Osteocyte (in vitro differentiated cells): ENCODE measurements at regions not wholly inside any gene's neighbourhood (a gene's known extent, or its start where the extent isn't known, plus 50 kb on each side); places are given as distances from the start of the nearest gene placed in this dataset.
"Not testable (repeated sequence)": the region's sequence is repeated elsewhere in the genome, so short reads cannot be mapped to it uniquely, and the experiment has no call there.

Source experiments
- DNase-seq: peaks from one replicate; pipeline ENCODE4 v3.0.0; 2021; ENCODE audit warnings: mixed read lengths; ENCODE audit not compliant: unreplicated experiment; ENCODE audit errors: extremely low spot score
- H3K27ac Mint-ChIP-seq: one replicate; pipeline ENCODE4 v1.8.0; 2021; ENCODE audit warnings: mild to moderate bottlenecking, mixed read lengths; ENCODE audit not compliant: unreplicated experiment
- H3K27me3 Mint-ChIP-seq: one replicate; pipeline ENCODE4 v1.8.0; 2021; ENCODE audit warnings: mixed read lengths; ENCODE audit not compliant: unreplicated experiment
- H3K36me3 Mint-ChIP-seq: one replicate; pipeline ENCODE4 v1.8.0; 2021; ENCODE audit warnings: mixed read lengths; ENCODE audit not compliant: unreplicated experiment
- H3K4me1 Mint-ChIP-seq: one replicate; pipeline ENCODE4 v1.8.0; 2021; ENCODE audit warnings: mixed read lengths; ENCODE audit not compliant: unreplicated experiment
- H3K4me3 Mint-ChIP-seq: one replicate; pipeline ENCODE4 v1.8.0; 2021; ENCODE audit warnings: mild to moderate bottlenecking, moderate library complexity, mixed read lengths; ENCODE audit not compliant: unreplicated experiment
- H3K9me3 Mint-ChIP-seq: one replicate; pipeline ENCODE4 v1.8.0; 2021; ENCODE audit warnings: mixed read lengths; ENCODE audit not compliant: unreplicated experiment
- CTCF ChIP-seq: fragments of 200-600 bp; sonication (generic); IDR thresholded peaks from 2 replicates; pipeline ENCODE4 v1.5.0; 2021; ENCODE audit warnings: antibody characterized with exemption, mild to moderate bottlenecking, moderate library complexity

DNA sequence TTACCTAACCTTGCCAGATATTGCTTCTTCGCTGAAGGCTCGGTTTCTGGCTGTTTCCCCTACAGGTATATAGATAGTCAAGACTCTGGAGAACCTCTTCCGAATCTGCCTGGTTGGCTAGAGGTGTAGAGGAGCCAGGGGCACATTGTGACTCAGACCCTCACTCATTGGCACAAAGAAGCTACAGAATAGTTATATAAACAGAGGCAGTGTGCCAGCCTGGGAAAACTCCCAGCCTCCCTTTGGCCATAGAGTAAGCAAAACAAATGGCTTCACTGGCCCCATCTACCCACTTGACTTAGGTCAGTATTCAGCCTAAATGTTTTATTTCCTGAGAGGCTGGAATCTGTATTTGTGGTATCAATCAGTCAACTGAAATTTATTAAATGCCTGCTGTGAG lies 72.0 kb upstream of the IKBKE start:
- H3K27me3 Mint-ChIP-seq, H3K27ac Mint-ChIP-seq, DNase-seq, H3K4me3 Mint-ChIP-seq, H3K36me3 Mint-ChIP-seq, H3K4me1 Mint-ChIP-seq, H3K9me3 Mint-ChIP-seq: not testable (repeated sequence)

DNA sequence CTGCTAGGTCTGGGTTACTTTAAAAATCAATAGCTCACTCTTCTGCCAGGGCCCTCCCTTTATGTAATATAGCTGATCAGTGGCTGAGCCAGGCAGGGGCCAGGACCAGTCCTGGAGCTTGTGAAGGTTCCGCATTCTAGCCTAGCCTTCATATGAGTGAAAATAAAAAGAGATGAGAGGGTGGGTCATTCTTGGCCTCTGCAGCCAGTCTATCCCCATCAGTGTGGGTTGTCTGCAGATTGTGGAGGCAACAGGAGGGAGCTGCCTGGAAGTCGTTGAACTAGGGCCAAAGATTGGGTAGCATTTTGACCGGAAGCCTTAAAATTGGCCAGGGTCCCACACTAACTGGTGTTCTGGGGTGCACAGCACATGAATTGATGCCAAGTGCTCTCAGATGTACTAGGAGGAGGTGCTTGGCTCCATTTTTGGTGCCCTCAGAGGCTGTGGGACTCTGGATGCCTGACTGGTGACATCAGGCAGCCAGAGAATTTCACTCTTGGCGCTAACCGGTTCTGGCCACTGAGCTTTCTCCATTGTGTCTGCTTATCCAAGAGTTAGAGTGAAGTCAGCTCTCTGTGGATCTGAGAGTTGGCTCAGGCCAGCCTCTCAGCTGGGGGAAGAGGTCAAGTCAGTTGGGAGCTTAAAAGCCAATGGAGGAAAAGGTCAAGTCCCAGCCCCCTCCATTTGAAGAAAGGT lies 66.5 kb upstream of the IKBKE start:
- not testable (repeated sequence) for H3K9me3 Mint-ChIP-seq, H3K27me3 Mint-ChIP-seq, H3K36me3 Mint-ChIP-seq, H3K4me3 Mint-ChIP-seq, H3K4me1 Mint-ChIP-seq, DNase-seq, H3K27ac Mint-ChIP-seq

GRCh38 chr1:206404309-206405027 lies 65.8 kb upstream of the IKBKE start:
- not testable (repeated sequence) for H3K4me1 Mint-ChIP-seq, DNase-seq, H3K9me3 Mint-ChIP-seq, H3K4me3 Mint-ChIP-seq, H3K27ac Mint-ChIP-seq, H3K27me3 Mint-ChIP-seq, H3K36me3 Mint-ChIP-seq

DNA sequence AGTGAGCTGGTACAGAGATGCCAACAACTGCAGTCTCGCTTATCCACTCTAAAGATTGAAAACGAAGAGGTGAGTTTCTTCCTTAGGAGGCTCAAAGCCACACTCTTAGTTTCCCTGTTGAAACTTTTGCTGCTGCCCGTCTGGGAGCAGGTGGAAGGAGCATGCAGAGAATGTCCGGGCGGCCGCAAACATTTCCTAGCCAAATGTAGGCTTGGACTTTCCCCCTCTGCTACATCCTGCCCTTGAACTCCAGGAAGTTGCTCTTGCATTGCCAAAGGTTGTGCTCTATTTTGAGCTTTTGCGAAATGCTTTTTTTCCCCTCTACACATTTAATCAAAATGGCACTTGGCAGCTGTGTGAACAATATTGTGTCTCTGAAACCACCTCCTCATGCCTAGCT lies 65.0 kb upstream of the IKBKE start:
- H3K4me1 Mint-ChIP-seq, H3K36me3 Mint-ChIP-seq, H3K9me3 Mint-ChIP-seq, H3K4me3 Mint-ChIP-seq, H3K27ac Mint-ChIP-seq, H3K27me3 Mint-ChIP-seq, DNase-seq: not testable (repeated sequence)

- H3K36me3 Mint-ChIP-seq, H3K9me3 Mint-ChIP-seq, H3K4me3 Mint-ChIP-seq, DNase-seq, H3K27me3 Mint-ChIP-seq, H3K27ac Mint-ChIP-seq, H3K4me1 Mint-ChIP-seq: not testable (repeated sequence)
These were observed 61.6 kb upstream of the IKBKE start for GRCh38 chr1:206408371-206409288.

DNA sequence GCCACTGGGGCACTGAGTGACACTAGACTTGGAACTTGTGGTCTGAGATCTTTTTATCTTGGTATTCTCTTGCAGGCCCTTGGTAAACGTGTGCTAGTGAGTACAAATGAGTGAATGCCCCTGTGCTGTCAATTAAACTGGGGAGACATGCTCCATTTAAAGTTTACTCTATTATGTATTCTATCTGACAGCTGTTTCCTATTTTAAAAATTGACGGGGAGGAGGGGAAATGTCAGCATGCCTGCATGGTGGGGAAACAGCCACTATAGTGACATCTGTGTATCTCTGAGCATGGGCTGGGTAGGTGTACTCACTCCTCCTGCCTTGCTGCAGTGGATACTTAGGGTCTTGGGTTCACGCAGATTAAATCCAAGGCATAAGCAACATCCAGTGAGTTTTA lies 59.0 kb upstream of the IKBKE start:
- no peak for DNase-seq
- Mint-ChIP-seq H3K27me3 (no peaks in the 10 kb centered on the region), H3K27ac (no peak overlapping the region), H3K36me3 (peaks cover 19% of the 10 kb centered on the region), H3K4me3 (no peak overlapping the region), H3K4me1 (no peaks in the 10 kb centered on the region), H3K9me3 (no peaks in the 10 kb centered on the region)
- no peak for TF ChIP-seq CTCF

- no peak overlapping the region for H3K4me3 Mint-ChIP-seq
- H3K27ac Mint-ChIP-seq: no peak overlapping the region
- no peaks in the 10 kb centered on the region for H3K9me3 Mint-ChIP-seq
- TF ChIP-seq CTCF: no peak
- H3K36me3 Mint-ChIP-seq: peaks cover 34% of the 10 kb centered on the region
- no peak for DNase-seq
- H3K4me1 Mint-ChIP-seq: peaks cover 7% of the 10 kb centered on the region
- no peaks in the 10 kb centered on the region for H3K27me3 Mint-ChIP-seq
These were observed 54.3 kb upstream of the IKBKE start for GRCh38 chr1:206415942-206416341.
